ENCODE measurements at regions not wholly inside any gene's neighbourhood (a gene's known extent, or its start where the extent isn't known, plus 50 kb on each side); places are given as distances from the start of the nearest gene placed in this dataset.
A peak's percentile ranks its signal among the peaks of the same experiment; 100 is the strongest.

DNA sequence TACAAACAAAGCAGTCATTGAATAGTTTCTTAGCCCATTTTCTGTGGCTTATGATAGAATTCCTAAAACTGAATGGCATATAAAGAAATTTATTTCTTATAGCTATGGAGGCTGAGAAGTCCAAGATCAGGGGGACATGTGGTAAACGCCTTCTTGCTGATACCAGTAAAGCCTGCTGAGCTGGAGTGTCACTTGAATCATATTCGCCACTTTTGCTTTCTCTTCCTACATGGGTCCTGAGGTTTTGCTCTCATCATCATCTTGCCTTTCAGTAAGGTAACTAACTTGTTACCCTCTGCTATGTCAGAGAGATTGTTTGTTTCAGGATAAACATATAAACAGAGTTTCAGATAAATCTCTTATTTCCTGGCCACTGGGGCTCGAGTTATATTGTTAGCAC is 203.3 kb upstream of the DMRT1 start:
- POLR2A ChIA-PET, result interaction anchor here (1.3 to 3.0 kb wide), 3 partner anchors 10 to 12 kb away, joined by 6 to 10 read pairs (median 7); no protein-coding TSS in a partner anchor
- BruUV-seq (replicated peaks), result no TSS peak
- Histone ChIP-seq H3K79me2 (ENCODE audit: insufficient read depth, low read depth, low read length) (no peaks in the 10 kb centered on the region; the same call in 1 of the 2 replicates), H3K9me2 (ENCODE audit: insufficient read depth, low read length) (no peaks in the 10 kb centered on the region), H4K20me1 (ENCODE audit: insufficient read depth, low read length) (no peaks in the 10 kb centered on the region), H2AFZ (ENCODE audit: low read length) (no peak overlapping the region), H3K27ac (ENCODE audit: low read depth, low read length, poor library complexity, severe bottlenecking) (no peak overlapping the region), H3K4me1 (ENCODE audit: insufficient read depth, low read length, poor library complexity, severe bottlenecking) (peaks cover 17% of the 10 kb centered on the region), H3K4me3 (ENCODE audit: low read depth, low read length, poor library complexity, severe bottlenecking) (no peak overlapping the region), H3K4me2 (ENCODE audit: low read length) (no peak overlapping the region), H3K9me3 (ENCODE audit: low read length) (peaks cover 19% of the 10 kb centered on the region; the same call in 1 of the 2 replicates), H3K36me3 (ENCODE audit: insufficient read depth, low read length) (peaks cover 29% of the 10 kb centered on the region)
- CTCF ChIA-PET (ENCODE audit: unreplicated experiment), result no interaction called here
- no peak for DNase-seq (ENCODE audit: low spot score)
- no peak for TF ChIP-seq EZH2phosphoT487 (IDR thresholded peaks at IDR 0.05; ENCODE audit: borderline replicate concordance, low read depth, low read length)
- TF ChIP-seq, protein P1, sequence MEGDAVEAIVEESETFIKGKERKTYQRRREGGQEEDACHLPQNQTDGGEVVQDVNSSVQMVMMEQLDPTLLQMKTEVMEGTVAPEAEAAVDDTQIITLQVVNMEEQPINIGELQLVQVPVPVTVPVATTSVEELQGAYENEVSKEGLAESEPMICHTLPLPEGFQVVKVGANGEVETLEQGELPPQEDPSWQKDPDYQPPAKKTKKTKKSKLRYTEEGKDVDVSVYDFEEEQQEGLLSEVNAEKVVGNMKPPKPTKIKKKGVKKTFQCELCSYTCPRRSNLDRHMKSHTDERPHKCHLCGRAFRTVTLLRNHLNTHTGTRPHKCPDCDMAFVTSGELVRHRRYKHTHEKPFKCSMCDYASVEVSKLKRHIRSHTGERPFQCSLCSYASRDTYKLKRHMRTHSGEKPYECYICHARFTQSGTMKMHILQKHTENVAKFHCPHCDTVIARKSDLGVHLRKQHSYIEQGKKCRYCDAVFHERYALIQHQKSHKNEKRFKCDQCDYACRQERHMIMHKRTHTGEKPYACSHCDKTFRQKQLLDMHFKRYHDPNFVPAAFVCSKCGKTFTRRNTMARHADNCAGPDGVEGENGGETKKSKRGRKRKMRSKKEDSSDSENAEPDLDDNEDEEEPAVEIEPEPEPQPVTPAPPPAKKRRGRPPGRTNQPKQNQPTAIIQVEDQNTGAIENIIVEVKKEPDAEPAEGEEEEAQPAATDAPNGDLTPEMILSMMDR (conservative IDR thresholded peaks at IDR 0.05; ENCODE audit: low read length), result no peak
- intact Hi-C loops (cut with micrococcal nuclease; ENCODE audit: unreplicated experiment), result no loop called here

DNA sequence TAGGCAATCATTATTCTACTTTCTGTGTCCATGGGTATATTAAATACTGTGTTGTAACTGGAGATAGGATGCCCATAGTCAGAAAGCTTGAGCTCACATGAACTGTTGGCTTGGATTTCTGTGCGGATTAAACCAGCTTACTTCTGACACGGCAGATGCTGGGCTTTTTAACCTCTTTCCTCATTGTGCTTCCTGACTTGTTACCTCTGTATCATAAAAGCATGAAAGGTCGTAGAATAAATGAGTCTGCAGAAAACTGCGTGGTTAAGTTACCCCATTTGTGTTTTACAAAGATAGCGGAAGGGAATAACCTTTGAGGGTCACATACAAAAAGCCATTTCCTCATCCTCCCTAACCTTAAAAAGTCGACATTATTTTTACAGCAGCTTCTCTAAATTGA is 199.5 kb upstream of the DMRT1 start:
- no peak overlapping the region for H3K27ac ChIP-seq (ENCODE audit: low read depth, low read length, poor library complexity, severe bottlenecking)
- no peaks in the 10 kb centered on the region for H3K9me2 ChIP-seq (ENCODE audit: insufficient read depth, low read length)
- TF ChIP-seq EZH2phosphoT487 (IDR thresholded peaks at IDR 0.05; ENCODE audit: borderline replicate concordance, low read depth, low read length), result no peak
- TF ChIP-seq, protein P1 (conservative IDR thresholded peaks at IDR 0.05; ENCODE audit: low read length), result no peak
- 0 out of 2 replicates have a peak, but pooled peaks cover 4% of the 10 kb centered on the region for H3K36me3 ChIP-seq (ENCODE audit: insufficient read depth, low read length)
- H4K20me1 ChIP-seq (ENCODE audit: insufficient read depth, low read length), result no peaks in the 10 kb centered on the region
- H3K4me3 ChIP-seq (ENCODE audit: low read depth, low read length, poor library complexity, severe bottlenecking), result no peak overlapping the region
- no peak overlapping the region for H2AFZ ChIP-seq (ENCODE audit: low read length)
- H3K4me2 ChIP-seq (ENCODE audit: low read length), result no peak overlapping the region
- no TSS peak for BruUV-seq (replicated peaks)
- intact Hi-C loops (cut with micrococcal nuclease; ENCODE audit: unreplicated experiment), result no loop called here
- ChIA-PET POLR2A (interaction anchor here (0.6 to 1.5 kb wide), 5 partner anchors 12 to 74 kb away, joined by 3 to 7 read pairs (median 6); no protein-coding TSS in a partner anchor), CTCF (ENCODE audit: unreplicated experiment) (no interaction called here)
- peaks cover 49% of the 10 kb centered on the region for H3K4me1 ChIP-seq (ENCODE audit: insufficient read depth, low read length, poor library complexity, severe bottlenecking)
- no peaks in the 10 kb centered on the region for H3K9me3 ChIP-seq (ENCODE audit: low read length)
- no peak for DNase-seq (ENCODE audit: low spot score)
- no peaks in the 10 kb centered on the region; the same call in 1 of the 2 replicates for H3K79me2 ChIP-seq (ENCODE audit: insufficient read depth, low read depth, low read length)

DNA sequence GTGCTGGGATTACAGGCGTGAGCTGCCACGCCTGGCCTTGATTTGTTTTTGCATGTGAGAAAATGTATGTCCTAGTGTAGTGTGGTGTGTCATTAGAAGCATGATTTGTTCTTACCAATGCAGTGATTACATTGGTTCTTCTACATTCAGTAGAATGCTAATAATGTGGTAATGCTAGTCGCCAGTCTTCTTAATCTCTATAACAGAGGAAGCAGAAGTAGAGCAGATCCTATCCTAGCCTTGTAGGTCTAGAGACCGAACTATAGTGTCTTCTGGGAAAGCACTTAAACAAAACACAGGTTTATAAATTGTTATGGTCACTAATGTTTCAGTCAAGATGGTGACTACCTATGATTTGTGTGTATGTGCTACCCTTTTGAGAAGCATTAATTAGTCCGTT is 197.5 kb upstream of the DMRT1 start:
- no peaks in the 10 kb centered on the region for H3K36me3 ChIP-seq (ENCODE audit: insufficient read depth, low read length)
- no peak overlapping the region for H3K4me2 ChIP-seq (ENCODE audit: low read length)
- intact Hi-C loops (cut with micrococcal nuclease; ENCODE audit: unreplicated experiment), result no loop called here
- H3K9me3 ChIP-seq (ENCODE audit: low read length), result no peaks in the 10 kb centered on the region
- H2AFZ ChIP-seq (ENCODE audit: low read length), result no peak overlapping the region
- no peak for DNase-seq (ENCODE audit: low spot score)
- no TSS peak for BruUV-seq (replicated peaks)
- no peaks in the 10 kb centered on the region for H3K9me2 ChIP-seq (ENCODE audit: insufficient read depth, low read length)
- H3K79me2 ChIP-seq (ENCODE audit: insufficient read depth, low read depth, low read length), result peaks cover 8% of the 10 kb centered on the region; the same call in 1 of the 2 replicates
- ChIA-PET CTCF (ENCODE audit: unreplicated experiment) (no interaction called here), POLR2A (no interaction called here)
- H3K4me3 ChIP-seq (ENCODE audit: low read depth, low read length, poor library complexity, severe bottlenecking), result no peak overlapping the region
- no peak for TF ChIP-seq EZH2phosphoT487 (IDR thresholded peaks at IDR 0.05; ENCODE audit: borderline replicate concordance, low read depth, low read length)
- TF ChIP-seq, protein P1 (conservative IDR thresholded peaks at IDR 0.05; ENCODE audit: low read length), result no peak
- H4K20me1 ChIP-seq (ENCODE audit: insufficient read depth, low read length), result no peaks in the 10 kb centered on the region
- peak overlapping the region; percentile 15 for H3K27ac ChIP-seq (ENCODE audit: low read depth, low read length, poor library complexity, severe bottlenecking)
- peaks cover 60% of the 10 kb centered on the region for H3K4me1 ChIP-seq (ENCODE audit: insufficient read depth, low read length, poor library complexity, severe bottlenecking)

All from OCI-LY7 (cell line).